ENCODE measurements at regions not wholly inside any gene's neighbourhood (a gene's known extent, or its start where the extent isn't known, plus 50 kb on each side); places are given as distances from the start of the nearest gene placed in this dataset.

GRCh38 chr15:92831655-92832328 is 68.3 kb upstream of the CHD2 start (continued):
- TF ChIP-seq CEBPZ (IDR thresholded peaks at IDR 0.05; ENCODE audit: low read depth, low read length) (no peak), NFIC (IDR thresholded peaks at IDR 0.05; ENCODE audit: low read depth, low read length) (peak; percentile 75), ZNF384 (IDR thresholded peaks at IDR 0.05; ENCODE audit: borderline replicate concordance, low read depth, low read length) (peak; percentile 27; the same call in 1 of the 2 replicates), RBBP5 (conservative IDR thresholded peaks at IDR 0.05) (no peak), SIX5 (IDR thresholded peaks at IDR 0.05; ENCODE audit: low read depth, low read length, severe bottlenecking) (no peak), RAD21 (IDR thresholded peaks at IDR 0.05; ENCODE audit: insufficient read depth, low read depth, low read length) (peak; percentile 22; the same call in 1 of the 2 replicates), IRF5 (IDR thresholded peaks at IDR 0.05; ENCODE audit: borderline replicate concordance) (no peak), TBL1XR1 (IDR thresholded peaks at IDR 0.05; ENCODE audit: low read depth, low read length) (peak; percentile 55; the same call in 1 of the 2 replicates), ZNF24 (IDR thresholded peaks at IDR 0.05) (0 out of 2 replicates have a peak, but pooled peaks have one; percentile 54), MEF2B (IDR thresholded peaks at IDR 0.05; ENCODE audit: partially characterized antibody, poor library complexity, severe bottlenecking) (peak; percentile 99), ATF7 (IDR thresholded peaks at IDR 0.05; ENCODE audit: low read depth) (peak; percentile 90), JUNB (IDR thresholded peaks at IDR 0.05) (peak; percentile 79), CUX1 (IDR thresholded peaks at IDR 0.05; ENCODE audit: insufficient replicate concordance, low read depth, low read length) (no peak), EZH2 (IDR thresholded peaks at IDR 0.05; ENCODE audit: borderline replicate concordance, control insufficient read depth, low read depth, low read length) (no peak), TARDBP (IDR thresholded peaks at IDR 0.05; ENCODE audit: borderline replicate concordance) (peak; percentile 16; the same call in 1 of the 2 replicates), HCFC1 (IDR thresholded peaks at IDR 0.05; ENCODE audit: low read length) (no peak), ESRRA (IDR thresholded peaks at IDR 0.05; ENCODE audit: low read length) (no peak), TCF12 (IDR thresholded peaks at IDR 0.05; ENCODE audit: low read depth, low read length) (peak; percentile 88), STAT3 (IDR thresholded peaks at IDR 0.05; ENCODE audit: low read depth, low read length) (no peak), SP1 (IDR thresholded peaks at IDR 0.05; ENCODE audit: low read depth, low read length) (peak; percentile 70)
